Astrocyte of the spinal cord (primary cell): ENCODE measurements at regions not wholly inside any gene's neighbourhood (a gene's known extent, or its start where the extent isn't known, plus 50 kb on each side); places are given as distances from the start of the nearest gene placed in this dataset.
A peak's percentile ranks its signal among the peaks of the same experiment; 100 is the strongest.

Experiments used
- DNase-seq: peaks from one replicate; pipeline ENCODE4 v3.0.0; 2011; ENCODE audit warnings: low read depth, low spot score
- H3K4me3 ChIP-seq: 2 replicates; pipeline ENCODE4 v1.5.1; 2011; ENCODE audit warnings: low read depth, mild to moderate bottlenecking, low read length, moderate library complexity
- in situ Hi-C: cut with HindIII; loops from 2 replicates; pipeline ENCODE4 v1.10.0; 2017; ENCODE audit warnings: low sequenced_read_pairs
- TF ChIP-seq, protein P1 (sequence below): IDR thresholded peaks from 2 replicates; pipeline ENCODE4 v1.5.1; 2012; ENCODE audit warnings: low read depth, mild to moderate bottlenecking, low read length, inconsistent platforms

DNA sequence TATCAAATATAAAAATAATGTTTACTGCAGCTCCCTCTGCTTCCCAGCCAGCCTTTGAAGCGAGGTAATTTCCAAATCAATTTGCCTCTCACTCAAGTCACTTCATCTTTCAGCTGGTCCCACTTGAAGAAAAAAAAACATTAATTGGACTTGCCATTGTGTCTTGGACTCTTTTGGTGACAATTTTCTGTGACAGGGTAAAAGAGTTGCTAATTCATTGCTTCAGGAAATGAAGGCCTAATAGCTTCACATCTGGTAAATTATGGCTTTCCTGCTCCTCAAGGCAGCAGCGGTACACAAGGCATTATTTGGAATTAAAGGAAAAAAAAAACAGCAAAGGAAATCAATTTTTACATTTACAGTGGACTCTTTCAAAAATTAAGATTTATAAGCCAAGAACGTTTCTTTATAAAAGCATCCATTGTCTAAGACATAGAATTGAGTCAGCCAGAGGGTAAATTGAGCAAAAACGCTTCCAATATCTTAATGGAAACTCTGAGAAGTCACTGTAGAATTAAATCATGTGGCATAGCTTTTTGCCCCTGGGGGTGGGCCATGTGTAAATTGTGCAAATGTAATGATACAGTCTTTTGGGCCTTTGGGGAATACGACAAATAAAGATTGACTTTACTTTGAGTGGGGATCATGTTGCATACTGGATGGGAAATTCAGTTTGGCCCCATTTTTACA lies 102.5 kb downstream of the LYPLAL1 start:
- DNase-seq: no peak
- H3K4me3 ChIP-seq: no peak overlapping the region
- in situ Hi-C loops: no loop called here
- TF ChIP-seq, protein P1, sequence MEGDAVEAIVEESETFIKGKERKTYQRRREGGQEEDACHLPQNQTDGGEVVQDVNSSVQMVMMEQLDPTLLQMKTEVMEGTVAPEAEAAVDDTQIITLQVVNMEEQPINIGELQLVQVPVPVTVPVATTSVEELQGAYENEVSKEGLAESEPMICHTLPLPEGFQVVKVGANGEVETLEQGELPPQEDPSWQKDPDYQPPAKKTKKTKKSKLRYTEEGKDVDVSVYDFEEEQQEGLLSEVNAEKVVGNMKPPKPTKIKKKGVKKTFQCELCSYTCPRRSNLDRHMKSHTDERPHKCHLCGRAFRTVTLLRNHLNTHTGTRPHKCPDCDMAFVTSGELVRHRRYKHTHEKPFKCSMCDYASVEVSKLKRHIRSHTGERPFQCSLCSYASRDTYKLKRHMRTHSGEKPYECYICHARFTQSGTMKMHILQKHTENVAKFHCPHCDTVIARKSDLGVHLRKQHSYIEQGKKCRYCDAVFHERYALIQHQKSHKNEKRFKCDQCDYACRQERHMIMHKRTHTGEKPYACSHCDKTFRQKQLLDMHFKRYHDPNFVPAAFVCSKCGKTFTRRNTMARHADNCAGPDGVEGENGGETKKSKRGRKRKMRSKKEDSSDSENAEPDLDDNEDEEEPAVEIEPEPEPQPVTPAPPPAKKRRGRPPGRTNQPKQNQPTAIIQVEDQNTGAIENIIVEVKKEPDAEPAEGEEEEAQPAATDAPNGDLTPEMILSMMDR: no peak

DNA sequence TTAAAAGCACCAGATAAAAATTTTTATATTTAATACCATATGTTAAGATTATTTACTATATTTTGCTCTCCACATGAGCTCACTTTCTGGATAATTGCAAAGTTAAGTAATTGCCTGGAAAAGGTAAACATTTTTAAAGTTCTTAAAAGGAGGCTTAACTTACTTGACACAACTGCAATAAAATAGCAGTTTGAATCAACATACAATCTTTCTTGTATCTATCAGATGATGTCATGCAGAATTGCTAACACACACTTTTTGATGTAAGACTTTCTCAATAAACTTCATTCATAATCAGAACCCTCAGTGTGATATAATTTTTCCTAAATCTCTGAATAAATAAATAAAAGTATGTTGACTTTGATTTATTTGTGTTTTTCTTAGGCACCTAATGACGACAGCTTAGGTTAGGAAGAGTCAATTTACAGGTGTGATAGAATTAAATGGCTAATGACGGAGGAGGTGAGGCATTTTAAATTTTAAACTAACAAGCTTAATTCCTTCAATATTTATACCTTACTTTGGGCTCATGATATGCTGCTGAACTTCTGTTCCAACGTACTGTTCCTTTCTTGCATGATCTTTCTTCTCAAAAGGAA lies 99.5 kb downstream of the LYPLAL1 start:
- TF ChIP-seq, protein P1: no peak
- in situ Hi-C loops: no loop called here
- H3K4me3 ChIP-seq: no peak overlapping the region
- DNase-seq: no peak

DNA sequence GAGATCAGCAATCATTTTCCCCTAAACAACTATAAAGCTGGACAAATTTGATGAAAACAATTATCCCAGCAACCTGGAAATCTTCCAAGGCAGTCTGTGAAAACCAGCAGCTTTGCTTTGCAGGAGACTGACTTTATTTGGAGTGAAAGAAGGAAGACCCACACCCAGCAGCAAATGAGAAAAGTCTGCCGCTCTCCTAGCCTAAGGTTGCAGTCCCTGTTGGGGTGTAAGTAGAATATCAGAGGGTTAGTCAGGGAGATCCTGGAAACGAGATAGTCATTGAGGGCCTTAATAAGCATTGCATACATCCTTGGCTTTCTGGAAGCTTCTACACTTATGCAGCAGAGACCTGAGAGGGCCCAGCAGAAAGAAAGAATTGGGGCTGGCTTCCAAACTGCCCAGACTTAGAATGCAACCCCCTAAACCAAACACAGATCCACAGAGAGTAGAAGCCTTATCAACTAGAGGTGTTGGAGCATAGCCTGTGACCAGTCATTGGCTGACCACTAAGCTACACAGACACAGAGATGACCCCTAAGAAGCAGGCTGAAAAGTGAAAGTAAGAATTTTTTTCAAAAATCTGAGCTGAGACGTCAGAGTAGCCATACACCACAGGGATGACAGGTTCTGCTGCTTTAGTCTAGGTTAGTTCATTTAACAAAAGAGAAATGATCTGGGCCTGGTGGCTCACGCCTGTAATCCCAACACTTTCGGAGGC lies 98.3 kb downstream of the LYPLAL1 start:
- H3K4me3 ChIP-seq: no peak overlapping the region
- peak; percentile 71 for DNase-seq
- in situ Hi-C loops: no loop called here

DNA sequence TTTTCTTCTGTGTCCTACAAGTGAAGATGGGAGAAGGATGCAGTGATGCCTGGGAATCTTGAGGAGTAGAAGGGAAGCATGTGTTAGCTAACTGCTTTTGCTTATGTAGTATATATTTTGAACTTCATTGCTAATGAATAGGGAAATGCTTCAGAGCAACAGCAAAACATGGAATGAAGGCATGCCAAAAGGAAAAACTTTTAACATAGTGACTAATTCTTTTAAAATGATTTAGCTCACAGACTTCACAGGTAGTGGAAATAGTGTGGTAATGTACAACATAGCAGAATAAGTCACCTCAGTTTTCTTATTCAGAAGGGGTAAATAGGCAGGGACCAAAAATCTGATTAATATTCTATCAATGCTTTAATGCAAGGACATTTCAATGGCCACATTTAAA lies 95.5 kb downstream of the LYPLAL1 start:
- H3K4me3 ChIP-seq: no peak overlapping the region
- TF ChIP-seq, protein P1: no peak
- in situ Hi-C loops: no loop called here
- DNase-seq: no peak

More for the DNA sequence above, 98.3 kb downstream of the LYPLAL1 start:
- TF ChIP-seq, protein P1: no peak

DNA sequence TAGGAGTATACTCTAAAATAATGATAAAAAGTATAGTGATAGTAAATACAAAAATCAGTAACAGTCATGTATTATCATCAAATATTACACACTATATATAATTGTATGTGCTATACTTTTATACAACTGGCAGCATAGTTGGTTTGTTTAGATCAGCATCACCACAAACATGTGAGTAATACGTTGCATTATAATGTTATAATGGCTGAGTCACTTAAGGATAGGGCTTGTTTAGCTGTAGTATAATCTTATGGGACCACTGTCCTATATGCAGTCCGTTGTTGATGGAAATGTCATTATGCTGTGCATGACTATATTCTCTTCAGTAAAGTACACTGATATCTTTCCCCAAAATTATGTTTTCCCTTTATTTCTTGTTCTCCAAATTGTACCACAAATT lies 92.8 kb downstream of the LYPLAL1 start:
- H3K4me3 ChIP-seq: no peak overlapping the region
- TF ChIP-seq, protein P1: no peak
- no peak for DNase-seq
- in situ Hi-C loops: no loop called here

DNA sequence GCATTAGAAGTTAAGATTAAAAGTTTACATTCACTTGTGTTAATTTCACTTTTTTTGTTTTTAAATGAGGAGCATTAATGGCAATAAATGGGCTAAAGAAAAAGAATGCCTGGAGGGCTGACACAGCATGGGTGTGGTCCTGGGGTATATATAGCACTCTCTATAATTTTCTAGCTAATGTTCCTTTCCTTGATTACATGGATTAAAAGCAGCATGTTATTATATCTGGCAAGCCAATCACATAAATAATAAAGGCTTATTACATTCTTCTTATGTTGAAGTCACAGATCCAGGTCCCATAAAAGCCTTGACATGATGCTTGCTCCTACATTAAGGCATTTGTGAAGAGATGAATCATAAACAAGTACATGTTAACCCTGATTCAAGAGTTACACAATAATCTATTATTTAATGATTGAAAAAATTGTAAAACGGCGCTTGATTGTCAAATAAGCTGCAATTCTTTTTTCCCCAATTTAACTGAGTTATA lies 91.4 kb downstream of the LYPLAL1 start:
- in situ Hi-C loops: no loop called here
- H3K4me3 ChIP-seq: no peak overlapping the region
- no peak for DNase-seq
- TF ChIP-seq, protein P1: no peak
